ENCODE measurements at regions not wholly inside any gene's neighbourhood (a gene's known extent, or its start where the extent isn't known, plus 50 kb on each side); places are given as distances from the start of the nearest gene placed in this dataset.

GRCh38 chr14:87638196-87638595 lies 354.8 kb downstream of the GALC start:
- no peak overlapping the region for H3K4me3 ChIP-seq (ENCODE audit: low read depth, low read length)
- CTCF ChIA-PET, result no interaction called here

GRCh38 chr14:87635442-87635841 lies 357.5 kb downstream of the GALC start:
- H3K27me3 ChIP-seq (ENCODE audit: control insufficient read depth, insufficient read depth, low read length), result no peaks in the 10 kb centered on the region
- no peaks in the 10 kb centered on the region for H3K9me3 ChIP-seq (ENCODE audit: control insufficient read depth, insufficient read depth, low read length)
- no peak for TF ChIP-seq CTCF (IDR thresholded peaks at IDR 0.05; ENCODE audit: low read depth, low read length)
- POLR2A ChIA-PET, result no interaction called here
- no peak overlapping the region for H3K4me3 ChIP-seq (ENCODE audit: low read depth, low read length)
- CTCF ChIA-PET, result no interaction called here
- no peak for DNase-seq (ENCODE audit: low read depth, low spot score)
- no peak overlapping the region for H3K27ac ChIP-seq (ENCODE audit: low read depth, low read length)

More at GRCh38 chr14:87638196-87638595, 354.8 kb downstream of the GALC start:
- Histone ChIP-seq H3K9me3 (ENCODE audit: control insufficient read depth, insufficient read depth, low read length) (no peaks in the 10 kb centered on the region), H3K27me3 (ENCODE audit: control insufficient read depth, insufficient read depth, low read length) (no peaks in the 10 kb centered on the region), H3K27ac (ENCODE audit: low read depth, low read length) (no peak overlapping the region)
- TF ChIP-seq CTCF (IDR thresholded peaks at IDR 0.05; ENCODE audit: low read depth, low read length), result no peak
- DNase-seq (ENCODE audit: low read depth, low spot score), result no peak
- POLR2A ChIA-PET, result no interaction called here

GRCh38 chr14:87632796-87633195 lies 360.2 kb downstream of the GALC start:
- CTCF ChIA-PET, result no interaction called here
- Histone ChIP-seq H3K4me3 (ENCODE audit: low read depth, low read length) (no peak overlapping the region), H3K27me3 (ENCODE audit: control insufficient read depth, insufficient read depth, low read length) (no peaks in the 10 kb centered on the region), H3K9me3 (ENCODE audit: control insufficient read depth, insufficient read depth, low read length) (no peaks in the 10 kb centered on the region), H3K27ac (ENCODE audit: low read depth, low read length) (no peak overlapping the region)
- POLR2A ChIA-PET, result no interaction called here
- TF ChIP-seq CTCF (IDR thresholded peaks at IDR 0.05; ENCODE audit: low read depth, low read length), result no peak
- no peak for DNase-seq (ENCODE audit: low read depth, low spot score)

- Histone ChIP-seq H3K9me3 (ENCODE audit: control insufficient read depth, insufficient read depth, low read length) (no peaks in the 10 kb centered on the region), H3K27ac (ENCODE audit: low read depth, low read length) (no peak overlapping the region), H3K27me3 (ENCODE audit: control insufficient read depth, insufficient read depth, low read length) (no peaks in the 10 kb centered on the region), H3K4me3 (ENCODE audit: low read depth, low read length) (no peak overlapping the region)
- DNase-seq (ENCODE audit: low read depth, low spot score), result no peak
- ChIA-PET CTCF (no interaction called here), POLR2A (no interaction called here)
- TF ChIP-seq CTCF (IDR thresholded peaks at IDR 0.05; ENCODE audit: low read depth, low read length), result no peak
Observed at GRCh38 chr14:87630846-87631245, 362.1 kb downstream of the GALC start.

- CTCF ChIA-PET, result no interaction called here
- DNase-seq (ENCODE audit: low read depth, low spot score), result no peak
- Histone ChIP-seq H3K4me3 (ENCODE audit: low read depth, low read length) (no peak overlapping the region), H3K9me3 (ENCODE audit: control insufficient read depth, insufficient read depth, low read length) (no peaks in the 10 kb centered on the region), H3K27ac (ENCODE audit: low read depth, low read length) (no peak overlapping the region), H3K27me3 (ENCODE audit: control insufficient read depth, insufficient read depth, low read length) (no peaks in the 10 kb centered on the region)
- no peak for TF ChIP-seq CTCF (IDR thresholded peaks at IDR 0.05; ENCODE audit: low read depth, low read length)
- POLR2A ChIA-PET, result no interaction called here
Observed at GRCh38 chr14:87629788-87630187, 363.2 kb downstream of the GALC start.

Measured in AG04450 (cell line).